HFFc6 (cell line): ENCODE measurements at regions not wholly inside any gene's neighbourhood (a gene's known extent, or its start where the extent isn't known, plus 50 kb on each side); places are given as distances from the start of the nearest gene placed in this dataset.
"Not testable (repeated sequence)": the region's sequence is repeated elsewhere in the genome, so short reads cannot be mapped to it uniquely, and the experiment has no call there.

Experiments
- DNase-seq: peaks from one replicate; pipeline ENCODE4 v3.0.0-alpha.2; 2018
- H3K27ac Mint-ChIP-seq: 2 replicates; pipeline ENCODE4 v1.8.0; 2020; ENCODE audit warnings: mild to moderate bottlenecking, mixed read lengths
- H3K27me3 Mint-ChIP-seq: 2 replicates; pipeline ENCODE4 v1.8.0; 2021; ENCODE audit warnings: mild to moderate bottlenecking, moderate library complexity, mixed read lengths; ENCODE audit not compliant: insufficient read depth
- H3K36me3 Mint-ChIP-seq: 2 replicates; pipeline ENCODE4 v1.8.0; 2021; ENCODE audit warnings: low read depth, mixed read lengths
- H3K4me1 Mint-ChIP-seq: 2 replicates; pipeline ENCODE4 v1.8.0; 2020; ENCODE audit warnings: low read depth, mixed read lengths
- H3K4me3 Mint-ChIP-seq: 2 replicates; pipeline ENCODE4 v1.8.0; 2020; ENCODE audit warnings: mild to moderate bottlenecking, moderate library complexity, mixed read lengths
- H3K9me3 Mint-ChIP-seq: 2 replicates; pipeline ENCODE4 v1.8.0; 2020; ENCODE audit warnings: mild to moderate bottlenecking, mixed read lengths
- CTCF ChIP-seq: fragments of 200-600 bp; sonication (generic); IDR thresholded peaks from 2 replicates; pipeline ENCODE4 v1.5.0; 2021; ENCODE audit warnings: antibody characterized with exemption, mild to moderate bottlenecking

- no peak overlapping the region for H3K27ac Mint-ChIP-seq
- no peak for TF ChIP-seq CTCF
- H3K9me3 Mint-ChIP-seq = no peaks in the 10 kb centered on the region
- no peak overlapping the region for H3K4me3 Mint-ChIP-seq
- no peaks in the 10 kb centered on the region for H3K27me3 Mint-ChIP-seq
- no peak for DNase-seq
- peaks cover 25% of the 10 kb centered on the region for H3K4me1 Mint-ChIP-seq
- no peaks in the 10 kb centered on the region for H3K36me3 Mint-ChIP-seq
Observed at GRCh38 chr10:60479305-60480020, 89.8 kb upstream of the ANK3 start.

- no peaks in the 10 kb centered on the region for H3K36me3 Mint-ChIP-seq
- no peak overlapping the region for H3K27ac Mint-ChIP-seq
- no peak overlapping the region for H3K4me3 Mint-ChIP-seq
- DNase-seq = no peak
- TF ChIP-seq CTCF = no peak
- H3K9me3 Mint-ChIP-seq = no peaks in the 10 kb centered on the region
- H3K4me1 Mint-ChIP-seq = peaks cover 23% of the 10 kb centered on the region
- H3K27me3 Mint-ChIP-seq = 0 out of 2 replicates have a peak, but pooled peaks cover 1% of the 10 kb centered on the region
Observed at GRCh38 chr10:60476451-60476850, 86.8 kb upstream of the ANK3 start.

GRCh38 chr10:60473557-60473956, 83.9 kb upstream of the ANK3 start:
- Mint-ChIP-seq H3K27me3 (0 out of 2 replicates have a peak, but pooled peaks cover 1% of the 10 kb centered on the region), H3K4me3 (no peak overlapping the region), H3K4me1 (peaks cover 5% of the 10 kb centered on the region; the same call in 1 of the 2 replicates), H3K27ac (no peak overlapping the region), H3K36me3 (no peaks in the 10 kb centered on the region), H3K9me3 (no peaks in the 10 kb centered on the region)
- no peak for DNase-seq
- no peak for TF ChIP-seq CTCF

GRCh38 chr10:60470091-60470490, 80.4 kb upstream of the ANK3 start:
- Mint-ChIP-seq H3K27ac (no peak overlapping the region), H3K27me3 (0 out of 2 replicates have a peak, but pooled peaks cover 1% of the 10 kb centered on the region), H3K4me1 (peaks cover 29% of the 10 kb centered on the region), H3K9me3 (no peaks in the 10 kb centered on the region), H3K4me3 (no peak overlapping the region), H3K36me3 (no peaks in the 10 kb centered on the region)
- DNase-seq = no peak
- no peak for TF ChIP-seq CTCF

GRCh38 chr10:60469147-60469546, 79.5 kb upstream of the ANK3 start:
- peaks cover 38% of the 10 kb centered on the region for H3K4me1 Mint-ChIP-seq
- H3K27me3 Mint-ChIP-seq, H3K4me3 Mint-ChIP-seq, DNase-seq, H3K36me3 Mint-ChIP-seq, H3K27ac Mint-ChIP-seq, H3K9me3 Mint-ChIP-seq: not testable (repeated sequence)

- H3K9me3 Mint-ChIP-seq = no peaks in the 10 kb centered on the region
- H3K36me3 Mint-ChIP-seq = no peaks in the 10 kb centered on the region
- H3K27me3 Mint-ChIP-seq = 0 out of 2 replicates have a peak, but pooled peaks cover 1% of the 10 kb centered on the region
- DNase-seq = no peak
- TF ChIP-seq CTCF = no peak
- peaks cover 40% of the 10 kb centered on the region for H3K4me1 Mint-ChIP-seq
- H3K27ac Mint-ChIP-seq = peak overlapping the region; percentile 54
- H3K4me3 Mint-ChIP-seq = peak overlapping the region; percentile 71
Observed at GRCh38 chr10:60467202-60467546, 77.5 kb upstream of the ANK3 start.
